HCT116 (cell line): ENCODE measurements at regions not wholly inside any gene's neighbourhood (a gene's known extent, or its start where the extent isn't known, plus 50 kb on each side); places are given as distances from the start of the nearest gene placed in this dataset.
"Not testable (repeated sequence)": the region's sequence is repeated elsewhere in the genome, so short reads cannot be mapped to it uniquely, and the experiment has no call there.

Experiments
- ATAC-seq: fragments of 200-7000 bp; cut with Tn5 transposase; 2 replicates; pipeline ENCODE4 v1.9.1; 2020; ENCODE audit warnings: mild to moderate bottlenecking, moderate library complexity
- BruUV-seq: library from RNA; stranded (reverse); fragments of 400-500 nt; replicated peaks from 2 replicates; lab custom pipeline; 2021; lab: Mats Ljungman, UMichigan
- CTCF ChIA-PET: fragments of 300-600 bp; sonication (Branson Sonifier 250); formaldehyde crosslinking; loops from one replicate; lab custom pipeline; 2021; ENCODE audit warnings: antibody characterized with exemption; lab: Charles Lee
- POLR2A ChIA-PET: fragments of 300-600, 350-600 bp; sonication (Branson Sonifier 250); formaldehyde crosslinking; loops from one replicate; lab custom pipeline; 2021; ENCODE audit warnings: antibody characterized with exemption; lab: Charles Lee
- RAD21 ChIA-PET, 2 experiments: fragments of 300-600 bp; sonication (Branson Sonifier 250); formaldehyde crosslinking; loops; one replicate each; lab custom pipeline; 2023; ENCODE audit warnings: low total read pairs in 2 of 2; ENCODE audit not compliant: uncharacterized antibody in 2 of 2, unreplicated experiment in 2 of 2, low non-redundant PET in 1 of 2; lab: Charles Lee
- DNase-seq: peaks from one replicate; pipeline ENCODE4 v3.0.0-alpha.2; 2010; ENCODE audit warnings: low read depth, low spot score
- H2AFZ ChIP-seq: fragments of 200-600 bp; shearing (Covaris generic), sonication (generic); 2 replicates; pipeline ENCODE4 v1.6.1; 2017; ENCODE audit warnings: low read depth, mixed run types, mixed read lengths, antibody characterized with exemption, low read length; ENCODE audit not compliant: poor library complexity, severe bottlenecking
- H3K27ac ChIP-seq: 2 replicates; pipeline ENCODE4 v1.5.1; 2012; ENCODE audit warnings: low read depth, low read length
- H3K27me3 ChIP-seq: fragments of 200-600 bp; sonication (generic); 2 replicates; pipeline ENCODE4 v1.6.1; 2016; ENCODE audit warnings: mixed run types, low read length, mixed read lengths; ENCODE audit not compliant: insufficient read depth
- H3K36me3 ChIP-seq, 2 experiments: fragments of 200-500 bp in 1 of 2; fragments of 200-600 bp in 1 of 2; sonication (Bioruptor generic) in 1 of 2; sonication (generic) in 1 of 2; 2 replicates each; pipeline versions ENCODE4 v1.5.1 to v1.6.1; 2014 to 2016; ENCODE audit warnings: low read length in 2 of 2, inconsistent platforms in 1 of 2, mixed read lengths in 1 of 2, mixed run types in 1 of 2; ENCODE audit not compliant: insufficient read depth in 2 of 2, control insufficient read depth in 1 of 2
- H3K4me1 ChIP-seq, 2 experiments: fragments of 200-600 bp in 1 of 2; sonication (generic) in 1 of 2; 2 replicates each; pipeline versions ENCODE4 v1.5.1 to v1.6.1; 2012 to 2017; ENCODE audit warnings: low read length in 2 of 2, inconsistent platforms in 1 of 2, mild to moderate bottlenecking in 1 of 2, mixed read lengths in 1 of 2, mixed run types in 1 of 2, moderate library complexity in 1 of 2; ENCODE audit not compliant: insufficient read depth in 2 of 2, control insufficient read depth in 1 of 2
- H3K4me2 ChIP-seq: fragments of 200-600 bp; sonication (generic); 2 replicates; pipeline ENCODE4 v1.6.1; 2017; ENCODE audit warnings: mixed run types, low read length, mixed read lengths
- H3K4me3 ChIP-seq, 2 experiments: fragments of 200-600 bp in 1 of 2; sonication (generic) in 1 of 2; replicated peaks in 1 of 2; 2 replicates each; pipeline ENCODE4 v1.5.1; 2011 to 2016; ENCODE audit warnings: low read length in 2 of 2, control low read depth in 1 of 2, low read depth in 1 of 2, mild to moderate bottlenecking in 1 of 2, mixed read lengths in 1 of 2, mixed run types in 1 of 2
- H3K79me2 ChIP-seq: fragments of 200-600 bp; sonication (generic); 2 replicates; pipeline ENCODE4 v1.6.1; 2017; ENCODE audit warnings: mild to moderate bottlenecking, mixed run types, low read length, moderate library complexity, mixed read lengths; ENCODE audit not compliant: insufficient read depth
- H3K9ac ChIP-seq: fragments of 200-600 bp; sonication (generic); 2 replicates; pipeline ENCODE4 v1.6.1; 2016; ENCODE audit warnings: low read length, mixed read lengths
- H3K9me2 ChIP-seq: fragments of 200-600 bp; sonication (generic), shearing (Covaris generic); 2 replicates; pipeline ENCODE4 v1.6.1; 2017; ENCODE audit warnings: mixed run types, mild to moderate bottlenecking, moderate library complexity; ENCODE audit not compliant: insufficient read depth
- H3K9me3 ChIP-seq, 2 experiments: fragments of 200-500 bp in 1 of 2; fragments of 200-600 bp in 1 of 2; sonication (Bioruptor generic) in 1 of 2; sonication (generic) in 1 of 2; 2 replicates each; pipeline ENCODE4 v1.6.1; 2014 to 2017; ENCODE audit warnings: low read length in 2 of 2, mixed read lengths in 2 of 2, inconsistent platforms in 1 of 2, low read depth in 1 of 2, mild to moderate bottlenecking in 1 of 2, mixed run types in 1 of 2, moderate library complexity in 1 of 2; ENCODE audit not compliant: control insufficient read depth in 1 of 2, insufficient read depth in 1 of 2
- H4K20me1 ChIP-seq: fragments of 200-600 bp; sonication (generic), shearing (Covaris generic); 2 replicates; pipeline ENCODE4 v1.6.1; 2017; ENCODE audit warnings: mixed run types, mild to moderate bottlenecking, moderate library complexity; ENCODE audit not compliant: insufficient read depth
- CBX3 ChIP-seq: IDR thresholded peaks from 2 replicates; pipeline ENCODE4 v1.6.1; 2012; ENCODE audit warnings: low read depth
- CEBPB ChIP-seq: IDR thresholded peaks from 2 replicates; pipeline ENCODE4 v1.6.1; 2012; ENCODE audit warnings: low read depth
- EGR1 ChIP-seq: IDR thresholded peaks from 2 replicates; pipeline ENCODE4 v1.6.1; 2012; ENCODE audit warnings: low read depth
- ELF1 ChIP-seq: IDR thresholded peaks from 2 replicates; pipeline ENCODE4 v1.6.1; 2012; ENCODE audit warnings: low read depth, borderline replicate concordance
- EZH2 ChIP-seq: fragments of 200-600 bp; sonication (generic); IDR thresholded peaks from 2 replicates; pipeline ENCODE4 v1.6.1; 2017; ENCODE audit warnings: antibody characterized with exemption, mixed run types
- EZH2phosphoT487 ChIP-seq: fragments of 200-600 bp; IDR thresholded peaks from 2 replicates; pipeline ENCODE4 v1.6.1; 2018; ENCODE audit warnings: antibody characterized with exemption, borderline replicate concordance
- FOSL1 ChIP-seq: IDR thresholded peaks from 2 replicates; pipeline ENCODE4 v1.6.1; 2012; ENCODE audit warnings: low read depth
- JUND ChIP-seq: IDR thresholded peaks from 2 replicates; pipeline ENCODE4 v1.6.1; 2012
- POLR2A ChIP-seq: IDR thresholded peaks from 2 replicates; pipeline ENCODE4 v1.7.0; 2011; ENCODE audit warnings: borderline replicate concordance; ENCODE audit not compliant: insufficient read depth, insufficient read length; ENCODE audit errors: extremely low read depth
- RAD21 ChIP-seq: IDR thresholded peaks from 2 replicates; pipeline ENCODE4 v1.6.1; 2012; ENCODE audit warnings: low read depth, mild to moderate bottlenecking
- SIN3A ChIP-seq: IDR thresholded peaks from 2 replicates; pipeline ENCODE4 v1.6.1; 2012; ENCODE audit warnings: low read depth
- SP1 ChIP-seq: IDR thresholded peaks from 2 replicates; pipeline ENCODE4 v1.6.1; 2012; ENCODE audit warnings: low read depth
- SRF ChIP-seq: IDR thresholded peaks from 2 replicates; pipeline ENCODE4 v1.6.1; 2012; ENCODE audit warnings: low read depth
- intact Hi-C: fragments of 100-400 bp; cut with micrococcal nuclease; formaldehyde crosslinking; loops from 2 replicates; pipeline ENCODE4 v1.10.0; 2022
- TF ChIP-seq, protein P1 (sequence below): IDR thresholded peaks from 2 replicates; pipeline ENCODE4 v1.6.1; 2012
- TF ChIP-seq, protein P2 (sequence below): IDR thresholded peaks from 2 replicates; pipeline ENCODE4 v1.6.1; 2012; ENCODE audit warnings: low read depth
- TF ChIP-seq, protein P3 (sequence below): IDR thresholded peaks from 2 replicates; pipeline ENCODE4 v1.6.1; 2012

DNA sequence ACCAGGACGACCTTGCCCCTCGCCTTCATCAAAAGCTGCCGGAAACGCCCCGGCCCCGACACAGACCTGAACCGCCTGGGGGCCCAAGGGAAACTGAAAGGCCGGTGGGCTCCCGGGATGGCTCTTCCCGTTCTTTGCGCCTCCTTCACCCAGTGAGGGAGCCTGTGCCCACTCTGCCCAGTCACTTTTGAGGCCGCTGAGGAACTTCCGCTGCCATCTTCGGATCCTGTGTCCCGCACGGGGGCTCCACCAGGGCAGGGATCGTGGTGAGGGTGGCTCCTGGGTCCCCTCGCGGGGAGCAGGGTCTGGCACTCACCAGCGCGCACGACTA lies 104.0 kb downstream of the PPIAL4G start:
- ChIA-PET RAD21 (no interaction called here), POLR2A (no interaction called here), CTCF (no interaction called here)
- Histone ChIP-seq H3K4me2 (no peak overlapping the region), H3K4me1 (no peaks in the 10 kb centered on the region), H3K79me2 (no peaks in the 10 kb centered on the region), H3K27me3 (no peaks in the 10 kb centered on the region), H3K9ac (no peak overlapping the region), H3K27ac (no peak overlapping the region), H3K36me3 (no peaks in the 10 kb centered on the region), H3K4me3 (no peak overlapping the region), H3K9me2 (no peaks in the 10 kb centered on the region), H4K20me1 (no peaks in the 10 kb centered on the region), H2AFZ (no peak overlapping the region), H3K9me3 (no peaks in the 10 kb centered on the region)
- no TSS peak for BruUV-seq
- intact Hi-C loops: no loop called here
- ATAC-seq: no peak
- no peak for DNase-seq
- no peak for TF ChIP-seq CBX3
- TF ChIP-seq EZH2: no peak
- TF ChIP-seq, protein P1, sequence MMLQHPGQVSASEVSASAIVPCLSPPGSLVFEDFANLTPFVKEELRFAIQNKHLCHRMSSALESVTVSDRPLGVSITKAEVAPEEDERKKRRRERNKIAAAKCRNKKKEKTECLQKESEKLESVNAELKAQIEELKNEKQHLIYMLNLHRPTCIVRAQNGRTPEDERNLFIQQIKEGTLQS: no peak
- no peak for TF ChIP-seq SP1
- TF ChIP-seq POLR2A: no peak
- TF ChIP-seq CEBPB: no peak
- TF ChIP-seq FOSL1: no peak
- no peak for TF ChIP-seq ELF1
- no peak for TF ChIP-seq RAD21
- no peak for TF ChIP-seq EGR1
- TF ChIP-seq, protein P2, sequence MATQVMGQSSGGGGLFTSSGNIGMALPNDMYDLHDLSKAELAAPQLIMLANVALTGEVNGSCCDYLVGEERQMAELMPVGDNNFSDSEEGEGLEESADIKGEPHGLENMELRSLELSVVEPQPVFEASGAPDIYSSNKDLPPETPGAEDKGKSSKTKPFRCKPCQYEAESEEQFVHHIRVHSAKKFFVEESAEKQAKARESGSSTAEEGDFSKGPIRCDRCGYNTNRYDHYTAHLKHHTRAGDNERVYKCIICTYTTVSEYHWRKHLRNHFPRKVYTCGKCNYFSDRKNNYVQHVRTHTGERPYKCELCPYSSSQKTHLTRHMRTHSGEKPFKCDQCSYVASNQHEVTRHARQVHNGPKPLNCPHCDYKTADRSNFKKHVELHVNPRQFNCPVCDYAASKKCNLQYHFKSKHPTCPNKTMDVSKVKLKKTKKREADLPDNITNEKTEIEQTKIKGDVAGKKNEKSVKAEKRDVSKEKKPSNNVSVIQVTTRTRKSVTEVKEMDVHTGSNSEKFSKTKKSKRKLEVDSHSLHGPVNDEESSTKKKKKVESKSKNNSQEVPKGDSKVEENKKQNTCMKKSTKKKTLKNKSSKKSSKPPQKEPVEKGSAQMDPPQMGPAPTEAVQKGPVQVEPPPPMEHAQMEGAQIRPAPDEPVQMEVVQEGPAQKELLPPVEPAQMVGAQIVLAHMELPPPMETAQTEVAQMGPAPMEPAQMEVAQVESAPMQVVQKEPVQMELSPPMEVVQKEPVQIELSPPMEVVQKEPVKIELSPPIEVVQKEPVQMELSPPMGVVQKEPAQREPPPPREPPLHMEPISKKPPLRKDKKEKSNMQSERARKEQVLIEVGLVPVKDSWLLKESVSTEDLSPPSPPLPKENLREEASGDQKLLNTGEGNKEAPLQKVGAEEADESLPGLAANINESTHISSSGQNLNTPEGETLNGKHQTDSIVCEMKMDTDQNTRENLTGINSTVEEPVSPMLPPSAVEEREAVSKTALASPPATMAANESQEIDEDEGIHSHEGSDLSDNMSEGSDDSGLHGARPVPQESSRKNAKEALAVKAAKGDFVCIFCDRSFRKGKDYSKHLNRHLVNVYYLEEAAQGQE: no peak
- TF ChIP-seq SIN3A: no peak
- no peak for TF ChIP-seq JUND
- TF ChIP-seq EZH2phosphoT487: no peak
- no peak for TF ChIP-seq SRF
- TF ChIP-seq, protein P3, sequence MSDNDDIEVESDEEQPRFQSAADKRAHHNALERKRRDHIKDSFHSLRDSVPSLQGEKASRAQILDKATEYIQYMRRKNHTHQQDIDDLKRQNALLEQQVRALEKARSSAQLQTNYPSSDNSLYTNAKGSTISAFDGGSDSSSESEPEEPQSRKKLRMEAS: no peak

DNA sequence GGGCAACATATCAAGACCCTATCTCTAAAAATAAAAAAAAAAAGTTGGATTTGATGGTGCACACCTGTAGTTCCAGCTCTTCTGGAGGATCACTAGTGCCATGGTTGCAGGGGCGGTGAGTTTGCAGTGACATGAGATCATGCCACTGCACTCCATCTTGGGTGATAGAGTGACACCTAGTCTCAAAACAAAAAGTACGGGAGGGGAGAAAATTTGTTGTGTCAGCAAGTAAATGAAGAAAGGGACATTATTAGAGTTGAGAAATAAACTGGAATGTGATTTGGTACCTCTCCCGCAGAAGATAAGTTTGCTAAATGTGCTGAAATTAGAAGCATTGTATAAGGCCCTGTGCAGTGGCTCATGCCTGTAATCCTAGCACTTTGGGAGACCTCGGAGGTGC lies 105.1 kb downstream of the PPIAL4G start:
- H3K9me2 ChIP-seq, H3K4me3 ChIP-seq, BruUV-seq, POLR2A ChIA-PET, H3K9ac ChIP-seq, intact Hi-C loops, CTCF ChIA-PET, H3K27me3 ChIP-seq, H3K9me3 ChIP-seq, ATAC-seq, H4K20me1 ChIP-seq, RAD21 ChIA-PET, DNase-seq, H2AFZ ChIP-seq, H3K4me1 ChIP-seq, H3K36me3 ChIP-seq, H3K27ac ChIP-seq, H3K4me2 ChIP-seq, H3K79me2 ChIP-seq: not testable (repeated sequence)
